CD8-positive, alpha-beta memory T cell (primary cell): ENCODE measurements at regions not wholly inside any gene's neighbourhood (a gene's known extent, or its start where the extent isn't known, plus 50 kb on each side); places are given as distances from the start of the nearest gene placed in this dataset.

Source experiments
- CTCF ChIA-PET: fragments of 350-600 bp; sonication (Branson Sonifier 250); formaldehyde crosslinking; loops from one replicate; lab custom pipeline; 2021; ENCODE audit warnings: antibody characterized with exemption; lab: Charles Lee
- POLR2A ChIA-PET: fragments of 350-600 bp; sonication (Branson Sonifier 250); formaldehyde crosslinking; loops from one replicate; lab custom pipeline; 2021; ENCODE audit warnings: antibody characterized with exemption; lab: Charles Lee
- DNase-seq, 5 donors: peaks; one replicate each; pipeline versions ENCODE4 v3.0.0 to v3.0.0-alpha.2; 2020 to 2022; ENCODE audit warnings: mixed read lengths in 1 of 5
- H3K27ac ChIP-seq: one replicate; pipeline ENCODE4 v1.7.0; 2013; ENCODE audit warnings: low read depth, mild to moderate bottlenecking, low read length, moderate library complexity
- H3K27me3 ChIP-seq: 2 replicates; pipeline ENCODE4 v1.7.0; 2013; ENCODE audit warnings: low read length, mild to moderate bottlenecking; ENCODE audit not compliant: insufficient read depth, poor library complexity, severe bottlenecking
- H3K36me3 ChIP-seq: 2 replicates; pipeline ENCODE4 v1.7.0; 2013; ENCODE audit warnings: mild to moderate bottlenecking, low read length, moderate library complexity; ENCODE audit not compliant: insufficient read depth
- H3K4me1 ChIP-seq: 2 replicates; pipeline ENCODE4 v1.7.0; 2013; ENCODE audit warnings: mild to moderate bottlenecking, low read length, moderate library complexity; ENCODE audit not compliant: insufficient read depth
- H3K4me3 ChIP-seq: 2 replicates; pipeline ENCODE4 v1.7.0; 2013; ENCODE audit warnings: mild to moderate bottlenecking, low read length
- H3K9me3 ChIP-seq: 2 replicates; pipeline ENCODE4 v1.7.0; 2013; ENCODE audit warnings: mild to moderate bottlenecking, low read length
- H3K27ac Mint-ChIP-seq, 8 donors: one replicate each; pipeline ENCODE4 v1.8.0; 2020 to 2021; ENCODE audit warnings: mixed read lengths in 8 of 8, mild to moderate bottlenecking in 6 of 8, inconsistent platforms in 3 of 8, moderate library complexity in 3 of 8
- H3K27me3 Mint-ChIP-seq, 2 donors: one replicate each; pipeline ENCODE4 v1.8.0; 2020 to 2021; ENCODE audit warnings: mixed read lengths in 2 of 2, mild to moderate bottlenecking in 1 of 2, moderate library complexity in 1 of 2
- H3K36me3 Mint-ChIP-seq, 3 donors: one replicate each; pipeline ENCODE4 v1.8.0; 2020 to 2021; ENCODE audit warnings: mixed read lengths in 3 of 3, inconsistent platforms in 1 of 3, mild to moderate bottlenecking in 1 of 3
- H3K4me1 Mint-ChIP-seq, 3 donors: one replicate each; pipeline ENCODE4 v1.8.0; 2020 to 2021; ENCODE audit warnings: mixed read lengths in 3 of 3, inconsistent platforms in 1 of 3, mild to moderate bottlenecking in 1 of 3
- H3K4me3 Mint-ChIP-seq, 7 donors: one replicate each; pipeline ENCODE4 v1.8.0; 2020 to 2021; ENCODE audit warnings: mixed read lengths in 7 of 7, mild to moderate bottlenecking in 6 of 7, moderate library complexity in 4 of 7, inconsistent platforms in 2 of 7
- H3K9me3 Mint-ChIP-seq, 5 donors: one replicate each; pipeline ENCODE4 v1.8.0; 2020 to 2022; ENCODE audit warnings: mixed read lengths in 5 of 5, mild to moderate bottlenecking in 3 of 5, moderate library complexity in 2 of 5, inconsistent platforms in 1 of 5

DNA sequence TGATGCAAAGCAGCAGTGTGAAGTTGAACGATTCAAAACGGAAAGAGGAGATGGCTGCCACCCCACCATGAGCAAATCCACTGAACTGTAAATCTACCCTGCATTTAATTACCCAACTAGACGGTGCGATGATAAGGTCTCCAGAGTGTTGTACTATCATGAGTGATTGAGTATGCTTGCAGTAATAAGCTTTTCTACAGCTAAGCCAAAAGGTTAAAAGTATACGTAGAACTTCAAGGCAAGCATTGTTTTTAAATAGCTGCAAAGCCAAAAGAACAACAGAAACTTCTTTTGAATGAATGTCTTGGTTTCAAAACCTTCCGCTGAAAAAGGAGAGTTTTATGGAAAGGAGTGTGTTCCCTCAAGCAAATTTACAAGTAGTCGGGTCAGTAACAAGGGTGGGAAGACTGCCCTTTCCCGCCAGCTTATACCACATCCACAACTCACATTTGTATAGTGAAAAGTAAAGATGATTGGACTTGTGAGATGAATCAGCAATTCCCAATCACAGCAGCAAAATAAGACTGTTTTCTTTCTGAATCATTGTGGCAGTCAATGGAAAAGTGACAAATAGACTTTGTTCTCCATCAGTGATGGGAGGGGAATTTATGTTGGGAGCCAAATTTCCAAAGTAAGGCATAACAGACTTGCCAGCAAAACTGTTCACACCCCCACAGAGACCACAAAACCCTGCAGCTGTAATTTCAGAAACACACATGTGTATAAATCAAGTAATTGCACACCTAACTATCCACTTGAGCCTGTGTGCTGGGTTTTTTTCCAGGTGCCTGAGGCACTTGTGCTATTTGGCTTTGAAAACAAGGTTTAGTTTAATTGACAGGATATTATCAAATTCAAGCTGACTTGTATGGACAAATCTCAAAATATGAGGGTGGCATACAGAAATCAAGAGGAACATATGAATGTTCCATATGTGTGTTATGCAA, 407.7 kb upstream of the GRAMD2B start:
- H3K36me3 Mint-ChIP-seq, result no peaks in the 10 kb centered on the region
- H3K27ac Mint-ChIP-seq, result no peak overlapping the region
- no peak overlapping the region for H3K4me3 Mint-ChIP-seq
- no peaks in the 10 kb centered on the region for H3K27me3 Mint-ChIP-seq
- CTCF ChIA-PET, result no interaction called here
- no peak overlapping the region for H3K27ac ChIP-seq
- DNase-seq, result no peak
- no peaks in the 10 kb centered on the region for H3K36me3 ChIP-seq
- no peak overlapping the region for H3K4me3 ChIP-seq
- peaks cover 0 to 14% (median 5%) of the 10 kb centered on the region in 5 donors for H3K9me3 Mint-ChIP-seq
- no peaks in the 10 kb centered on the region for H3K9me3 ChIP-seq
- POLR2A ChIA-PET, result no interaction called here
- H3K4me1 ChIP-seq, result no peaks in the 10 kb centered on the region
- H3K27me3 ChIP-seq, result no peaks in the 10 kb centered on the region
- H3K4me1 Mint-ChIP-seq, result no peaks in the 10 kb centered on the region

- Histone ChIP-seq H3K27ac (no peak overlapping the region), H3K36me3 (no peaks in the 10 kb centered on the region), H3K27me3 (no peaks in the 10 kb centered on the region), H3K9me3 (no peaks in the 10 kb centered on the region), H3K4me3 (no peak overlapping the region), H3K4me1 (no peaks in the 10 kb centered on the region)
- POLR2A ChIA-PET, result no interaction called here
- Mint-ChIP-seq H3K27me3 (no peaks in the 10 kb centered on the region), H3K9me3 (peaks cover 0 to 16% (median 9%) of the 10 kb centered on the region in 5 donors), H3K27ac (no peak overlapping the region), H3K4me1 (no peaks in the 10 kb centered on the region), H3K36me3 (no peaks in the 10 kb centered on the region), H3K4me3 (no peak overlapping the region)
- no peak for DNase-seq
- CTCF ChIA-PET, result no interaction called here
These were observed 407.0 kb upstream of the GRAMD2B start for GRCh38 chr5:126016256-126016655.

DNA sequence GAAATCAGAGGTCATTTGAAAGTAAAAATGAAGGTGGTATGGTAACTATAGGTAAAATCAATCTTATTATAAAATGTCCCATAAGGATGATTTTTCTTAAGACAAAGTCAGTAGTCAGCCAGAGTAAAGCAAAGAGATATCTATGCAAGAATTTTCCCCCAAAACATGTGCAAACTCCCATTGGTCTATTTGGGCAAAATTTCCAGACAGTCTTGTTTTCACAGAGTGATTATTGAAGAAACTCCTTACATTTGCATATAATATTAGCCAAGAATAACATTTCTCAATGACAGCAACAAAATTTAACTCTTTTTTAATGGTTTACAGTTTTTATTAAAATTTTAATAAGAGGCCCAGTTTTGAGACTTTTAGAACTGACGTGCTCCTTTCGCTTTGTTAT, 406.1 kb upstream of the GRAMD2B start:
- H3K4me3 Mint-ChIP-seq, result no peak overlapping the region
- CTCF ChIA-PET, result no interaction called here

GRCh38 chr5:126020770-126021169, 402.4 kb upstream of the GRAMD2B start:
- Histone ChIP-seq H3K27me3 (no peaks in the 10 kb centered on the region), H3K27ac (no peak overlapping the region), H3K9me3 (no peaks in the 10 kb centered on the region), H3K36me3 (no peaks in the 10 kb centered on the region), H3K4me3 (no peak overlapping the region), H3K4me1 (no peaks in the 10 kb centered on the region)
- Mint-ChIP-seq H3K9me3 (peaks cover 2 to 15% (median 7%) of the 10 kb centered on the region in 5 donors), H3K4me1 (no peaks in the 10 kb centered on the region), H3K36me3 (no peaks in the 10 kb centered on the region), H3K27ac (no peak overlapping the region), H3K4me3 (no peak overlapping the region), H3K27me3 (no peaks in the 10 kb centered on the region)
- ChIA-PET CTCF (no interaction called here), POLR2A (no interaction called here)
- DNase-seq, result no peak

More for the DNA sequence above, 406.1 kb upstream of the GRAMD2B start:
- no peaks in the 10 kb centered on the region for H3K4me1 Mint-ChIP-seq
- H3K27ac Mint-ChIP-seq, result no peak overlapping the region
- DNase-seq, result no peak
- no peaks in the 10 kb centered on the region for H3K4me1 ChIP-seq
- H3K36me3 ChIP-seq, result no peaks in the 10 kb centered on the region
- no peak overlapping the region for H3K27ac ChIP-seq
- no peaks in the 10 kb centered on the region for H3K27me3 ChIP-seq
- H3K4me3 ChIP-seq, result no peak overlapping the region
- no peaks in the 10 kb centered on the region for H3K9me3 ChIP-seq
- POLR2A ChIA-PET, result no interaction called here
- H3K9me3 Mint-ChIP-seq, result peaks cover 0 to 22% (median 11%) of the 10 kb centered on the region in 5 donors
- no peaks in the 10 kb centered on the region for H3K36me3 Mint-ChIP-seq
- no peaks in the 10 kb centered on the region for H3K27me3 Mint-ChIP-seq

- ChIA-PET CTCF (no interaction called here), POLR2A (no interaction called here)
- H3K36me3 Mint-ChIP-seq, result no peaks in the 10 kb centered on the region
- no peak overlapping the region for H3K4me3 ChIP-seq
- no peaks in the 10 kb centered on the region for H3K4me1 ChIP-seq
- H3K9me3 ChIP-seq, result no peaks in the 10 kb centered on the region
- no peaks in the 10 kb centered on the region for H3K27me3 Mint-ChIP-seq
- no peak overlapping the region for H3K27ac ChIP-seq
- H3K9me3 Mint-ChIP-seq, result peaks cover 10 to 38% (median 20%) of the 10 kb centered on the region in 5 donors
- H3K4me1 Mint-ChIP-seq, result no peaks in the 10 kb centered on the region
- no peaks in the 10 kb centered on the region for H3K27me3 ChIP-seq
- no peak overlapping the region for H3K4me3 Mint-ChIP-seq
- DNase-seq, result no peak
- no peaks in the 10 kb centered on the region for H3K36me3 ChIP-seq
- no peak overlapping the region for H3K27ac Mint-ChIP-seq
These were observed 399.2 kb upstream of the GRAMD2B start for GRCh38 chr5:126023994-126024441.

DNA sequence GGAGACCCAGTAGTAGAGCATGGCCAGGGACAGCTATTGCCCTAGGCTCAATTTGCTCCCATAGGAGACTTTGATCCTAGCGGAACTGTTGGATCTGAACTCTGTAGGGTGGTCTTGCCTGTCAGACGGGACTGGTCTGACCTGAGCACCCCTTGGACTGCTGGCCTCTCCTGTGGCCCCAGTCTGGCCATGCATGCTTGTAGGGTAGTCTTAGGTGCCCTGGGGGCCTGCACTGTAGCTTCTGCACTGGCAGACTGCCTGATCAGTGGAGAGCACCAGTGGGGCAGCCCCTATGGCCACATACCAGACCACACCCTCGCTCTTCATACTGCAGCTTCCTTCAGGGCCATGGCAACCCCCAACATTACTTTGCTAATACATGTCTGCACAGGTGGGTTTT, 396.1 kb upstream of the GRAMD2B start:
- Mint-ChIP-seq H3K27ac (no peak overlapping the region), H3K4me1 (no peaks in the 10 kb centered on the region), H3K4me3 (no peak overlapping the region), H3K27me3 (no peaks in the 10 kb centered on the region), H3K9me3 (peaks cover 18 to 37% (median 25%) of the 10 kb centered on the region in 5 donors), H3K36me3 (no peaks in the 10 kb centered on the region)
- no peak overlapping the region for H3K27ac ChIP-seq
- H3K4me3 ChIP-seq, result no peak overlapping the region
- no peaks in the 10 kb centered on the region for H3K9me3 ChIP-seq
- H3K36me3 ChIP-seq, result no peaks in the 10 kb centered on the region
- POLR2A ChIA-PET, result no interaction called here
- no peak for DNase-seq
- no peaks in the 10 kb centered on the region for H3K4me1 ChIP-seq
- H3K27me3 ChIP-seq, result no peaks in the 10 kb centered on the region
- CTCF ChIA-PET, result interaction anchor here (1.3 kb wide), 1 partner anchor 21 kb away, joined by 3 read pairs; no protein-coding TSS in a partner anchor

DNA sequence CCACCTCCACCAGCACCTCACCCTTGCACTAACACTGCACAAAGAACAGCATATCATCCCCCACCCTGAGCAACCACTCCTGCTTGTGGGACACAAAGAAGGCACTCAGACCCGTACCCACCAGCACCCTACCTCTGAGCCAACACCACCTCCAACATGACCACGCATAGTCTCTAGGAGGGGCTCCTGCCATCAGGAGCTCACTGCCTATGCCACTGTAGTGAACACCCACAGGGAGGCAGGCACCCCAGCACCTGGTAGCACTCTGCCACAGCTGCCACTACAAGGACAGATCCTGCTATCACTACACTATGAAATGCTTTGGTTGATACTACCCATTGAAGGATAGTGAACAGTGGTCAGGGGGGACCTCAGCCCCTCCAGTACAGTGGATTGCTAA, 395.6 kb upstream of the GRAMD2B start:
- DNase-seq, result no peak
- Histone ChIP-seq H3K27me3 (no peaks in the 10 kb centered on the region), H3K27ac (no peak overlapping the region), H3K36me3 (no peaks in the 10 kb centered on the region), H3K9me3 (no peaks in the 10 kb centered on the region), H3K4me3 (no peak overlapping the region), H3K4me1 (no peaks in the 10 kb centered on the region)
- Mint-ChIP-seq H3K4me1 (no peaks in the 10 kb centered on the region), H3K4me3 (no peak overlapping the region), H3K36me3 (no peaks in the 10 kb centered on the region), H3K9me3 (peaks cover 17 to 37% (median 25%) of the 10 kb centered on the region in 5 donors), H3K27me3 (no peaks in the 10 kb centered on the region), H3K27ac (no peak overlapping the region)
- ChIA-PET CTCF (no interaction called here), POLR2A (no interaction called here)

DNA sequence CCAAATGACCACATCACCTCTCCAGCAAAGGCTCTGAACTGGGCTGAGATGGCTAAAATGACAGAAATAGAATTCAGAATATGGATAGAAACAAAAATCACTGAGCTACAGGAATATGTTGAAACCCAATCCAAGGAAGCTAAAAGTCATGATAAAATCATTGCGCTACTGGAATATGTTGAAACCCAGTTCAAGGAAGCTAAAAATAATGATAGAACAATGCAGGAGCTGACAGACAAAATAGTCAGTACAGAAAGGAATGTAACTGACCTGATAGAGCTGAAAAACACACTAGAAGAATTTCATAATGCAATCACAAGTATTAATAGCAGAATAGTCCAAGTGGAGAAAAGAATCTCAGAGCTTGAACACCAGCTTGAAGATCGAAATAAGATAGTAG, 394.9 kb upstream of the GRAMD2B start:
- POLR2A ChIA-PET, result no interaction called here
- H3K4me1 ChIP-seq, result no peaks in the 10 kb centered on the region
- no peaks in the 10 kb centered on the region for H3K27me3 Mint-ChIP-seq
- no peak overlapping the region for H3K4me3 Mint-ChIP-seq
- H3K27me3 ChIP-seq, result no peaks in the 10 kb centered on the region
- no peaks in the 10 kb centered on the region for H3K9me3 ChIP-seq
- no peaks in the 10 kb centered on the region for H3K36me3 Mint-ChIP-seq
- H3K4me1 Mint-ChIP-seq, result no peaks in the 10 kb centered on the region
- no peaks in the 10 kb centered on the region for H3K36me3 ChIP-seq
- DNase-seq, result no peak
- peaks cover 17 to 37% (median 25%) of the 10 kb centered on the region in 5 donors for H3K9me3 Mint-ChIP-seq
- no peak overlapping the region for H3K27ac ChIP-seq
- no peak overlapping the region for H3K27ac Mint-ChIP-seq
- CTCF ChIA-PET, result no interaction called here
- no peak overlapping the region for H3K4me3 ChIP-seq
